D721Med (cell line): ENCODE measurements at regions not wholly inside any gene's neighbourhood (a gene's known extent, or its start where the extent isn't known, plus 50 kb on each side); places are given as distances from the start of the nearest gene placed in this dataset.

Source experiments
- DNase-seq: peaks from one replicate; pipeline ENCODE4 v3.0.0; 2011; ENCODE audit warnings: low spot score; ENCODE audit not compliant: insufficient read length
- FAIRE-seq: peaks from 2 replicates; lab custom pipeline; 2011; peaks lifted over from hg19 to GRCh38; lab: Jason Lieb, UNC
- CTCF ChIP-seq: IDR thresholded peaks from 2 replicates; pipeline ENCODE4 v1.5.1; 2012; ENCODE audit warnings: mild to moderate bottlenecking, control low read depth; ENCODE audit not compliant: insufficient read depth; ENCODE audit errors: missing control alignments

DNA sequence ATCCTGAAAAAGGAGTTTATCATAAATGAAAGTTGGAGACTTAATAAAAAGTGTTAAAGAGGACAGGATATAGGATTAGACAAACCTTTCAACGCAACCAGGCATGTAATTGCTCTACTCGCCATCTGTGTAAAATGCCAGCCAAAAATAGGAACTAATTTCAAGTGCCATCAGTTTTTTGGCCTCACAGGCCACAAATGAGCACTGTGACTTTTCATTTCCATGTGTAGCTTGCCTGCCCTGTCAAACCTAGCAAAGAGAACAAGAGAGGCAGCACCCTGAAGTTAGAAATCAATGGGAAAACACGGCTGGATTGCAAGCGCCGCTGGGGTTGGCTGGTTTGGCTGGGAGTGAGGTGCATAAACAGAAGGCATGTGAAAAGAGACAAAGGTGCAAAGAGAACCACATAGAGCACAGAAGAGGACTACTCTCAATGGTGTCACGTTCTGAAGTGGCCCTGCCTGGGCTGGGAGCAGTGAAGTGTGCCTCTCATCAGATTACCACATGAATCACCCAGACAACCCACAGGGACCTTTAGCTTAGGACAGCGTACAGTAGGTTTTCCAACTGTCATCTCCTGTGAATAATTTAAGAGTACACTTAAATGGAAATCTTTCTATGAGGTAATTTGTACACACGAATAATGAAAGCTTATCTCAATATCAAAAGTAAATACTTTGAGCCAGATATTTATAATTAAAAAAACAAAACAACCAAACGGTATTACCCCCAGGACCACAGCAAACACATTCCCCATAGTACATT lies 78.0 kb upstream of the NHSL1 start:
- DNase-seq: no peak
- FAIRE-seq: no peak
- TF ChIP-seq CTCF: no peak

DNA sequence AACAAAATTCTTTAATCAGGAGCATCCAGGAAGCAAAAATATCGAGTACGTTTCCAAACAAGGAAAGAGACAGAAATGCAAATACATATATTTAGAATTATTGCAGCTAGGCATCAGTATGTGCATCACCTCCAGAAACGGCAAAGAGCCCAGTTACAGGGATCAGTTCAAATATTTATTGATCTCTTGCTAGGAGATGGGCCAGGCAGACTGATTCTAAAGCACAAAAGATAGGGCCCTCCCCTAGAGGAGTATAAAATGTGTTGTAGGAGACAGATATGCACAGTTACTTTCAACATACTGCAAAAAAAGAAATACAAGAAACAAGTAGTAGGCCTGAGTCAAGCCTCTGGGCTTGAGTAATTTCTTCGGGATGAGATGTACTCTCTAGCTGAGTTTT lies 80.7 kb upstream of the NHSL1 start:
- no peak for TF ChIP-seq CTCF
- FAIRE-seq (no peak), DNase-seq (no peak)

DNA sequence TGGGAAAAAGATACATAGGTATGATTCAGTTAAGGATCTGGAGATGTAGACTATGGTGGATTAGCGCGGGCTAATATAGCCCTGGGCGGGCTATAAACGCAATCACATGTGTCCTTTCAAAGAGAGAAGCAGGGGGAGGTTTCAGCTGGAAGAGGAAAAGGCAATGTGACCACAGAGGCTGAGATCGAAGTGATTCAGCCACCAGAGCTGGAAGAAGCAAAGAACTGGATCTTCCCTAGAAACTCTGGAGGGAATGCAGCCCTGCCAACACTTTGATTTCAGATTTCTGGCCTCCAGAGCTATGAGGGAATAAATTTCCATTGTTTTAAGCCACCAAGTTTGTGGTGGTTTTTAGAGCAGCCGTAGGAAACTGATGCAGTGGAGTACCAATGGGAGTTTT lies 81.5 kb upstream of the NHSL1 start:
- no peak for TF ChIP-seq CTCF
- DNase-seq (no peak), FAIRE-seq (no peak)

- no peak for DNase-seq
- FAIRE-seq: no peak
- no peak for TF ChIP-seq CTCF
Measured at GRCh38 chr6:138582573-138582972, 83.3 kb upstream of the NHSL1 start.

DNA sequence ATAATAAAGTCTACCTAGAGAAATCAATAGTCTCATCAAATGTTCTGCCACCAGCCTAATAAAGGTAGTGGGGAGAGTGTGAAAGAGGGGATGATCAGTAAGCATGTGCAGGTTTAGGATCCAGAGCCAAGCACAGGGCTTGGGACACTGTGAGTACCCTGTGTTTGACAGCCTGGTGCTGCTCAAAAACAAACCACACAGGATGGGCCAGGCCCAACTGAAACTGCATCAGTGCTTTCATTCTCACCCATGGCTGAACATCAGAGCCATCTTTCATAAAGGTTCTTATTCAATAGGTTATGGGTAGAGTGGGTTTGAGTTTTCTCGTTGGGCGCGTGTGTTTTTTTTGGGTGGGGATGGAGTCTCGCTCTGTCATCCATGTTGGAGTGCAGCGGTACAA lies 87.3 kb upstream of the NHSL1 start:
- no peak for FAIRE-seq
- no peak for DNase-seq
- no peak for TF ChIP-seq CTCF

DNA sequence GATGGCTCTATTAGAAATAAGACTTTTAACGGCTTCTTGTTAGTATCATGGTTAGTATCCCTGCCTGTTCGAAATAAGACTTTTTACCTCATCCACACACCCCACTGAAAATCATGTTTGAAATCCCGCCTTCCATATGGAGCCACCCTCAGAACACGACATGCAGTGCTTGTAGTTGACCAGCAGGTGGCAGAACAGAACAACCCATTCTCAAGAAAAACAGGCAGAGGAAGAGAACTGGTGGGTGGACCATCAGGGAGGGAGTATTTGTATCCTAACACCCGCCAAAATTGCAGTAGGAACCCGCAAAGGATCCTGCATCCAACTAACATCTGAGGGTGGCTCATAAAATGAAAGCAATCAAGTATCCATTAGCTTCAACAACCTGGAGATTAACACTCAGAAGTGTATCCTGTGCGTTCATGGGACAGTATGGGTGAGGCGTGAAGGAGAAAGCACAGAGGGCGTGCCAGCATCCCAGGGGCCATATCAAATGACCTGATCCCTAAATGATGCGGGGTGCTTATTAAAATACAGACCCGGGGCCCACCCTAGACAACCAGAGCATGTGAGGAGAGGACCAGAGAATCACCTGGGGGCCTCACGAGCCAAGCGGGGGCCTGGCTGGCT lies 89.6 kb upstream of the NHSL1 start:
- peak; percentile 96 for TF ChIP-seq CTCF
- FAIRE-seq (no peak), DNase-seq (peak; percentile 45)
